Suprapubic skin (tissue), 4 donors: ENCODE measurements at regions not wholly inside any gene's neighbourhood (a gene's known extent, or its start where the extent isn't known, plus 50 kb on each side); places are given as distances from the start of the nearest gene placed in this dataset.

Experiments
- DNase-seq, 2 donors: peaks; one replicate each; pipeline ENCODE4 v3.0.0-alpha.2; 2019; ENCODE audit warnings: low spot score in 2 of 2
- H3K27ac ChIP-seq: fragments of 200-600 bp; sonication (generic); one replicate; pipeline ENCODE4 v1.5.1; 2019
- H3K27me3 ChIP-seq: fragments of 200-600 bp; sonication (generic); one replicate; pipeline ENCODE4 v1.5.1; 2019
- H3K36me3 ChIP-seq: fragments of 200-600 bp; sonication (generic); one replicate; pipeline ENCODE4 v1.5.1; 2019
- H3K4me1 ChIP-seq: fragments of 200-600 bp; sonication (generic); one replicate; pipeline ENCODE4 v1.5.1; 2019
- H3K4me3 ChIP-seq: fragments of 200-600 bp; sonication (generic); one replicate; pipeline ENCODE4 v1.5.1; 2019; ENCODE audit warnings: mild to moderate bottlenecking
- H3K9me3 ChIP-seq: fragments of 200-600 bp; sonication (generic); one replicate; pipeline ENCODE4 v1.5.1; 2019
- CTCF ChIP-seq, 2 donors: fragments of 200-600 bp in 1 of 2; fragments of 450-650 bp in 1 of 2; sonication (generic) in 1 of 2; IDR thresholded peaks; one replicate each; pipeline ENCODE4 v1.5.1; 2016 to 2019; ENCODE audit warnings: antibody characterized with exemption in 2 of 2, mild to moderate bottlenecking in 1 of 2, moderate library complexity in 1 of 2
- EP300 ChIP-seq: sonication (generic); formaldehyde crosslinking; IDR thresholded peaks from one replicate; pipeline ENCODE4 v1.6.1; 2017; ENCODE audit warnings: antibody characterized with exemption
- POLR2A ChIP-seq, 2 donors: fragments of 450-650 bp; IDR thresholded peaks; one replicate each; pipeline ENCODE4 v1.6.1; 2017; ENCODE audit warnings: antibody characterized with exemption in 2 of 2, mild to moderate bottlenecking in 2 of 2, moderate library complexity in 2 of 2
- POLR2AphosphoS5 ChIP-seq, 3 donors: sonication (generic); formaldehyde crosslinking; IDR thresholded peaks; one replicate each; pipeline ENCODE4 v1.6.1; 2017; ENCODE audit warnings: antibody characterized with exemption in 3 of 3
- WGBS: methylation state at CpG from one replicate; pipeline ENCODE4 v1.1.5; 2018; 5-methylcytosine and 5-hydroxymethylcytosine counted together

- DNase-seq = peak; percentile 35 to 40
- peaks cover 50% of the 10 kb centered on the region for H3K27me3 ChIP-seq
- H3K27ac ChIP-seq = no peak overlapping the region
- TF ChIP-seq CTCF (IDR thresholded peaks at IDR 0.05) (no peak), POLR2A (IDR thresholded peaks at IDR 0.05) (no peak), EP300 (no peak), POLR2AphosphoS5 (IDR thresholded peaks at IDR 0.05) (no peak)
- no peak overlapping the region for H3K4me3 ChIP-seq
- H3K36me3 ChIP-seq = no peaks in the 10 kb centered on the region
- 74% methylated on average over 15 of the region's 17 CpGs for WGBS
- no peaks in the 10 kb centered on the region for H3K9me3 ChIP-seq
- H3K4me1 ChIP-seq = peaks cover 11% of the 10 kb centered on the region
Observed at GRCh38 chr16:86672179-86672863, 94.0 kb downstream of the FOXL1 start.

- Histone ChIP-seq H3K27me3 (peaks cover 53% of the 10 kb centered on the region), H3K4me3 (no peak overlapping the region), H3K36me3 (no peaks in the 10 kb centered on the region), H3K27ac (no peak overlapping the region), H3K9me3 (no peaks in the 10 kb centered on the region), H3K4me1 (peaks cover 11% of the 10 kb centered on the region)
- TF ChIP-seq EP300 (no peak), CTCF (IDR thresholded peaks at IDR 0.05) (no peak)
- peak in 1 of 2 donors; percentile 11 for DNase-seq
- 84% methylated on average over 4 of the region's 4 CpGs for WGBS
Observed at GRCh38 chr16:86673090-86673955, 95.0 kb downstream of the FOXL1 start.

GRCh38 chr16:86673956-86674453 is 95.7 kb downstream of the FOXL1 start:
- Histone ChIP-seq H3K4me1 (peaks cover 9% of the 10 kb centered on the region), H3K27me3 (peaks cover 48% of the 10 kb centered on the region), H3K4me3 (no peak overlapping the region), H3K9me3 (no peaks in the 10 kb centered on the region), H3K36me3 (no peaks in the 10 kb centered on the region), H3K27ac (no peak overlapping the region)
- TF ChIP-seq POLR2A (IDR thresholded peaks at IDR 0.05) = no peak
- TF ChIP-seq CTCF (IDR thresholded peaks at IDR 0.05) = no peak
- TF ChIP-seq EP300 = no peak
- TF ChIP-seq POLR2AphosphoS5 (IDR thresholded peaks at IDR 0.05) = no peak
- 96% methylated on average over 3 of the region's 3 CpGs for WGBS
- no peak for DNase-seq

GRCh38 chr16:86676254-86676670 is 97.9 kb downstream of the FOXL1 start:
- Histone ChIP-seq H3K4me3 (no peak overlapping the region), H3K9me3 (no peaks in the 10 kb centered on the region), H3K27me3 (peaks cover 38% of the 10 kb centered on the region), H3K36me3 (no peaks in the 10 kb centered on the region), H3K4me1 (peaks cover 3% of the 10 kb centered on the region), H3K27ac (no peak overlapping the region)
- TF ChIP-seq POLR2A (IDR thresholded peaks at IDR 0.05) (no peak), POLR2AphosphoS5 (IDR thresholded peaks at IDR 0.05) (no peak), CTCF (IDR thresholded peaks at IDR 0.05) (no peak), EP300 (no peak)
- no peak for DNase-seq
- WGBS = 79% methylated on average over 2 of the region's 4 CpGs

GRCh38 chr16:86679490-86679889 is 101.1 kb downstream of the FOXL1 start:
- peaks cover 40% of the 10 kb centered on the region for H3K27me3 ChIP-seq
- DNase-seq = no peak

More at GRCh38 chr16:86679490-86679889, 101.1 kb downstream of the FOXL1 start:
- Histone ChIP-seq H3K36me3 (no peaks in the 10 kb centered on the region), H3K4me3 (no peak overlapping the region), H3K27ac (no peak overlapping the region), H3K9me3 (no peaks in the 10 kb centered on the region), H3K4me1 (peaks cover 4% of the 10 kb centered on the region)
- TF ChIP-seq EP300 (no peak), POLR2AphosphoS5 (IDR thresholded peaks at IDR 0.05) (no peak), POLR2A (IDR thresholded peaks at IDR 0.05) (no peak), CTCF (IDR thresholded peaks at IDR 0.05) (no peak)
- WGBS = 73% methylated on average over 2 of the region's 2 CpGs
